Fibroblast of skin of abdomen (primary cell): ENCODE measurements at regions not wholly inside any gene's neighbourhood (a gene's known extent, or its start where the extent isn't known, plus 50 kb on each side); places are given as distances from the start of the nearest gene placed in this dataset.
A peak's percentile ranks its signal among the peaks of the same experiment; 100 is the strongest.

ENCODE experiments used
- DNase-seq: peaks from one replicate; pipeline ENCODE4 v3.0.0-alpha.2; 2013

DNA sequence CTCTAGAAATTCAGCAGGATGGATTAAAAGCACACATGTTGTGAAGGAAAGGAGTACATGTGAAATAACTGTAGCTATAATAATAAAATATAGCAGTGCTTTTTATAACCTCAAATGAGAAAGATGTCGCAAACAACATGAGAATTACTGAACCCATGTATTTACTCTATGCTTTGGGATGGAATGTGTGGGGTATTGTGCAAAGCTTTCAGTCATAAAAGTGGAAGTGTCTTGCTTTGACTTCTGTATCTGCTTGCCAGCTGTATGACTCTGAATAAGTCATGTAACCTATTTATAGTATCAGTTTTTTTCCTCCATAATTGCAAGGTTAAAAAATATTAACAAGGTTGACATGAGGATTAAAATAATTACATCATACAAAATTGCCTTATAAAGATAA is 519.3 kb upstream of the CADM2 start:
- DNase-seq: peak; percentile 4

DNA sequence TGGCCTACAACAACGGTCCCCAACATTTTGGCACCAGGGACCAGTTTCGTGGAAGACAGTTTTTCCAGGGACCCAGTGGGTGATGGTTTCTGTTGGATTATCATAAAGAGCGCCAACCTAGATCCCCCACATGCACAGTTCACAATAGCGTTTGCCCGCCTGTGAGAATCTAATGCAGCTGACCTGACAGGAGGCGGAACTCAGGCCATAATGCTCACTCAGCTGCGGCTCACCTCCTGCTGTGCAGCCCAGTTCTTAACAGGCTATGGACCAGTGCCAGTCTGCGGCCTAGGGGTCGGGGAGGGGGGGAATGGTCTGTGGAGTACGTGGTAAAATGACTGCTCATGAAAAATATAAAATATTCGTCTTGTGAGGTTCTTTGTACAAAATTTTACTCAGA is 518.5 kb upstream of the CADM2 start:
- DNase-seq: no peak

DNA sequence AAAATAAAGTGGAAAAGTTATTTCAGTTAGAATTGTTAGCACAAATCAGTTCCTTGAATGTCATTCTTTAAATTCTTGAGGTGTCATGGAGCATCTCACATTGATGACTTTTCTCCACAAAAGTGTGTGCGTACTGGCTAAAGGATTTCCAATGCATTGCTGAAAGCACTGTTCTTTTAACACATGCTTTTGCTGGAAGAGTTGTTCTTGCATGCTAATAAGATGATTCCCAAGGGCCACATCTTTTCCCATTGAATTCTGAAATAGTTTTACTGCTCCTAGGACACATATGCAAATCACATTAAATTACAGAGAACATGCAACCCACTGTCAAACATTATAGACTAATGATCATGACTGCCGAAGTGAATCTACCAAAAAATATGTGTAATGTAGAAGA is 516.3 kb upstream of the CADM2 start:
- peak; percentile 9 for DNase-seq

DNA sequence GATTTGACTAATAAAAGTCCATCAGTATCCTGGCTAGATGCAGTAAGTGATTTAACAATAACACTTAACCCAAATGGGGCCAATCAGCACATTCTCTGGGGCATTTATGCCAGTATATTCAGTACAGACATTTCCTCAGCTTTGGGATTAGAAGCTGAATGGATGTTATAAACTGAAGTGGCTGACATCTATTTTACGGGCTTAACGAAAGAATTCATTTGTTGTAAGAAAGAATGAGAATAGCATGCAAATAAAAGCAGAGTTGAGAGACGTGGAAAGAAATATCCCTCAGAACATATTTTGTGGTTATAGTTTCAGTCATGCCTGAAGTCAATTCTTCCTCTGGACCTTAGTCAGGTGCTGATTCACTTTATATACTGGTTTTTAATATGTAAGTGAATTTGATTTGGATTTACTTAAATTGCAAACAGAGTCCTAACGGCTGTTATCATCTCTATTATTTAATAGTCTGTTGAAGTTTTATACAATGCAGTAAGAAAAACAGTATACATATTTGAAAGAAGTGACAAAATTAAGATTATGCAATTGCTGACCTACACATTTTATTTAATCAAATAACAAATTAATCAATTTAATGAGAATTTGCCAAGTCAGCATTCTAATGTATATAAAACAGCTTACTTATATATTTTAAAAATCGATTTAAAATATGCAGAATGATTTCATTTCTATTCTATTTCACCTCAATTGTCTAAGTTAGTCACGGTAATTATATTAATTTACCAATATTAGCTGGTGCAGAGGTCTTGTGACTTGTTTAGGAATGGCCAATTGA is 513.9 kb upstream of the CADM2 start:
- DNase-seq: no peak

DNA sequence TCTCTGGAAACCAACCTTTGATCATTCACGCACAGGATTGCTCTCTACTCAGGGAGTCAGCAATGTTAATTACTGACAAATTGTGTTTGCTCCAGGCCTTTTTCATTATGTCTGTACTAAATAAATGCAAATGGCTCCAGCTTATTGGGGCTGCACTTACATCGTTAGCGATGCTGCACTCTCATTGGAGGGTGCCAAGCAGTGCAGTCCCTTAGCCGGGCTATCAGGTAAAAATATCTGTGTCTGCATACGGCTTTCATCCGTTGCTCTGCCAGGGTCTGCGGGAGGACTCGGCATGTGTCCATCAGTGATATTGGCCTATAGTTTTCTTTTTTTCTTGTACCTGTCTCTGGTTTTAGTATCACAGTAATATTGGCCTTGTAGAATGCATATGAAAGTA is 471.5 kb upstream of the CADM2 start:
- no peak for DNase-seq

DNA sequence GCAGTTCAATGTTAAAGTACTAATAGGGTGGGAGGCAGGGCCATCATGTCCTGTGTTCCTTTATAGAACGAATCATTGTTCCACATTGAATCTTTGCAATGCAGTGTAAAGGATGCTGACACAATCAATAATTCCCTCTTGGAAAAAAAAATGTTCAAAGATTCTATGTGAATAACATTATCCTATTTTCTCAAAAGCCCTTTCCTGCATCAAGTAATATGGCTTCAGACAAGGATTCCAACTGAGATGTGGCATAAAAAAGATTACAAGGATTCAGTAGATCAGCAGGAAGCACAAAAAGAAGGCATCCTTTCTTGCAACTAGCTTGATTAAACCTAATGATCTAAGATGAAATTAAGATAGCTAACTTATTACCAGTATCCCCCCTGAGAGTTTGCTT is 454.0 kb upstream of the CADM2 start:
- no peak for DNase-seq

DNA sequence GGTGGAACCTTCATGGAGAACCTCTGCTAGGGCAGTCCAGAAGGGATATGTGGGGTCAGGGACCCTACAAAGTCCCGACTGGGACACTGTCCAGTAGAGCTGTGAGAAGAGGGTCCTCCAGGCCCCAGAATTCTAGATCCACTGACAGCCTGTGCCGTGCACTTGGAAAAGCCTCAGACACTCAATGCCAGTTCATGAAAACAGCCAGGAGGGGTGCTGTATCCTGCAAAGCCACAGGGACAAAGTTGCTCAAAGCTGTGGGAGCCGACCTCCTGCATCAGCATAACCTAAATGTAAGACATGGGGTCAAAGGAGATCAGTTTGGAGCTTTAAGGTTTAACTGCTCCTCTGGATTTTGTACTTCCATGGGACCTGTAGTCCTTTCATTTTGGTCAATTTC is 448.8 kb upstream of the CADM2 start:
- DNase-seq: no peak

DNA sequence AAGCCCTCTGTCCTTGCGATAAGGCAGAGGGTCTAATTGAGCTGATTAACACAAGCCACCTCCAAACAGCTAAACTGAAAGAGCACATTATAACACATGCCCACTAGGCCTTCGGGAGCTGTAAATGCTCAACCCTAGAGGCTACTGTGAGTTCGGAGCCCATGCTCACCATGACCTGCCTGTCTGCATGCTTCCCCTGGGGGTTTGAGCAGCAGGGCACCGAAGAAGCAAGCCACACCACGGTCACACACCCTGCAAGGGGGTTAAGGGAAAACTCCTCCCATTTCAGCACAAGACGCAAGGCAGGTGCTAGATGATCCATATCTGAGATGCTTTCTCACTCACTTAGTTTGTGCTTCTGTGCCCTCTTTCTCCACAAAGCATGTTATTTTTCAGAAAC is 435.9 kb upstream of the CADM2 start:
- DNase-seq: no peak

DNA sequence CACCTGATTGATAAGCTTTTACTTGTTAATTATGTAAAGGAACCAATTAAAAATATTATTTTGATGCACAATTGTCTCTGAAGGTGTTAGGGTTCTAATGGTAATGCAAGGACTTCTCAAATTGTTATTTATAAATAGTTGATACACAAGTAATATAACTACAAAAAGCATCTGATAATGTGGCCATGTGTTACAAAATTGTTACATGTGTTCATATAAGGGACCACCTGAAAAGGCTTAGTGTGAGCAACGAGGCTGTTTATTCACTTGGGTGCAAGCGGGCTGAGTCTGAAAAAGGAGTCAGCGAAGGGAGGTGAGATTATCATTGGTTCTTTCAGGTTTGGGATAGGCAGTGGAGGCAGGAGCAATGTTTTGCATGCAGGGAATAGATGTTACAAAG is 421.9 kb upstream of the CADM2 start:
- no peak for DNase-seq

DNA sequence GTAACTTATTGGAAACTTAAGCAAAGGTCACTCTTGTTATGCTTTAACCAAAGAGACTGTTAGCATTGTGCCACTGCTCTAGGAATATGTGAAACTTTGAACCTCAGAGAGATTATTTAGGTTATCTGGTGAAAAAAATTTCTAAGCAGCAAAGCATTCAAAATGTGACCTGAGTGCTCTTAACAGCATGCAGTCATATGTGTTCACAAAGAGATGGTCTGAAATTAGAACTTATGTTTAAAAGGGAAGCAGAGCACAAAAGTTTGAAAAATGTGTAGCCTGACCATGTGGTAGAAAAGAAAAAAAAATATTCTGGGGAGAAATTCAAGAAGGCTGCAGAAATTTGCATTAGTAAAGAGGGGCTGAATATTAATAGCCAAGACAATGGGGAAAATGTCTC is 420.2 kb upstream of the CADM2 start:
- DNase-seq: no peak

DNA sequence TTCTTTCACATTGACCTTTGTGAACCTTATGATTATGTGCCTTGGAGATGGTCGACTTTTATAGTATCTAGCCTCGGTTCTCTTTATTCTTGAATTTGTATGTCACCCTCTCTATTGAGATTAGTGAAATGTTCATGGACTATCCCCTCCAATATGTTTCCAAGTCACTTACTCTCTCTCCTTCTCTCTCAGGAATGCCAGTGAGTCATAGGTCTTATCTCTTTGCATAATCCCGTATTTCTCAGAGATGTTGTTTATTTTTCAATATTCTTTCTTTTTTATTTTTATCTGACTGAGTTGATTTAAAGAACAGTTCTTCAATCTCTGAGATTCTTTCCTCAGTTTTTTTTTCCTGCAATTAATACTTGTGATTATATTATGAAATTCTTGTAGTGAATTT is 411.6 kb upstream of the CADM2 start:
- no peak for DNase-seq

DNA sequence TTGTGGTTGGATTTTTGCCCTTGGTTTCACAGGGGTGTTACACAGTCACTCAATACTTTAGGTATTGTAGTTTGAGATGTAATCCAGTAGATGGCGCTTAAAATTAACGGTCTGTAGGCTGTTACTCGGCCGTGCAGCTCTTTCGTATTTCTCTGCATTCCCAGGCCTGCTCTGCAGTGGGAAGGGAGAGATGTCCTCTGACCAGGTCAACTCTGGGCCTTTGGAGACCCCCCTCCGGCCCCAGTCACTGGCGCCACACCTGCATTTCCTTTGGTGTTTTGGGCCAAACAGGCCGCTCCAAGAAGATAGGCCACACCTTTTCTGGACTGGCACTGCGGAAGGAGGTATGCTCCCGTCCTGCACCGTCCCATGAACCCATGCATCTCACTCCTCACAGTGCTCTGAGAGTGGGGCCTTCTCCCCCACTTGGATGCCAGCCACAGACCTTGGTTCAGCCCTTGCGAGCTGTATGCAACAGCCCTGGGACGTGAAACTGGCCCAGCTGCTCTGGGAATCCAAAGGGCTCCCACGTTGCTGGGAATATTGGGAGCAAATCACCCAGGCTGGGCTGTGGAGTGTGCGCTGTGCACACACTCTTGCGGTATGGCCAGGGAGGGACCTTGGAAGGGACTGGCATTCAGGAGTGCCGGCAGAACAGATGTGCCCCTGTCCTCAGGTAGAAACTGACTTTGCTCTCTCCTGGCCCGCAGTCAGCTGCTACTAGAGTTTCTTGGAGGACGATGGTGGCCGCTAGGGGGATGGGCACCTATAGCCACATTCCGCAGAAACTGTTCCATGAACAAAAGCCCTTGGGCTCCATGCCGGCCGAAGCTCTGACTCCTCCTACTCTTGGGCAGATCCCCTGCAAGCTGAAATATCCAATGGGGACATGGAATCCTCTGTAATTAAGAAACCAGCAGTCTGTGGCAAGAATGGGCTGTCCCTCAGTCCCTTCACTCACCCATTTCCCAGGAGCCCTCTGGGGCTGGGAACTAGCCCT is 410.5 kb upstream of the CADM2 start:
- peak; percentile 34 for DNase-seq

DNA sequence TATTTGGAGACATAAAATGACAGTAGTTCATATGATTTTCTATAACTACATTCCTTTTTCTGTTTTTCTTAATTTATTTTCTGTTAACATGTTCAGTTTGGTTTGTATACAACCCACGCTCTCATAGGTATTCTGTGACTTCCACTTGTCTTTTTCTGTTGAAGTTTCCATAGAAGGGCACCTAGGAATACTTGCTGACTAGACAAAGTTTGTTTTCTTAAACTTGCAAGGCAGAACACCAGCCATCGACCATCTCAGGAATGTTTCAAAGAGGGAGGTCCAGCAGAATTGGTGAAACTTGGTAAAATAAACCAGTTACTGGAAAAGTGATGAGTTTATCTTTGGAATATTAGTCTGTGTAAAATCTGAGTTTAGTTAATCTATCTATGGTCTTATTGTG is 403.2 kb upstream of the CADM2 start:
- DNase-seq: no peak

DNA sequence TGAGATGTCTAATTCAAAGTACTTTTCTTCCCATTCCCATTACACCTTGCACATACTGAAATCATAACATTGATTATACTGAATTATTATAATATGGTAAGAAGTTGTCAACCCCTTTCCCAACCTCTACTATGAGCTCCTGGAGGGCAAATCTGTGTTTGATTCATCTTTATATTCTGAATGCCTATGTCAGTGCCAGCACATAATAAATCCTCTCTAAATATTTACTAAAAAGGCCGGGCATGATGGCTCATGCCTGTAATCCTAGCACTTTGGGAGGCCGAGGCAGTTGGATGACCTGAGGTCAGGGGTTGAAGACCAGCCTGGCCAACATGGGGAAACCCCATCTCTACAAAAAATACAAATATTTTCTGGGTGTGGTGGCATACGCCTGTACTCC is 392.5 kb upstream of the CADM2 start:
- no peak for DNase-seq

DNA sequence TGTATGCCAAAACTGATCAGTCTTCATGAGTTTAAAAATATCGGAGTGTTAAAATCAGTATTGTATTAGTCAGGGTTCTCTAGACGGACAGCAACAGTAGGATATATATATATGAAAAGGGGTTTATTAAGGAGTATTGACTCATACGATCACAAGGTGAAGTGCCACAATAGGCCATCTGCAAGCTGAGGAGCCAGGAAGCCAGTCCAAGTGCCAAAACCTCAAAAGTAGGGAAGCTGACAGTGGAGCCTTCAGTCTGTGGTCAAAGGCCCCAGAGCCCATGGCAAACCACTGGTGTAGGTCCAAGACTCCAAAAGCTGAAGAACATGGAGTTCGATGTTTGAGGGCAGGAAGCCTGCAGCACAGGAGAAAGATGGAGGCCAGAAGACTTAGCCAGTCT is 391.0 kb upstream of the CADM2 start:
- no peak for DNase-seq

DNA sequence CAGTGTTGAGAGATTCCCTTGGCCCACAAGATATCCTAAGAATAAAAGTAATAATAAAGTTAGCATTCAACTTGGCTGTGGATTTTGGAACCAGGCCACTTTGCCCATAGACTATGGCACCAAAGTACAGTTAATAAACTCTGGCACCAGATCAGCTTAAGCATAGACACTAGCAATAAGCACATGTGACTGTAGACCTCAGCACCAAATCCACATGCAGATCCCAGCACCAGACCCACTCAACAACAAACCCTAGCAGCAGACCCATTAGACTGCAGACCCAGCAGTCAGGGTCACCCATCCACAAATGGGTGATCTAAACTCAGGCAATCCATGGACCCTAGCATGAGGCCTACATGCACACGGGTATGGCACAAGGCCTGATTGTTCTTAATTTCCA is 384.8 kb upstream of the CADM2 start:
- no peak for DNase-seq

DNA sequence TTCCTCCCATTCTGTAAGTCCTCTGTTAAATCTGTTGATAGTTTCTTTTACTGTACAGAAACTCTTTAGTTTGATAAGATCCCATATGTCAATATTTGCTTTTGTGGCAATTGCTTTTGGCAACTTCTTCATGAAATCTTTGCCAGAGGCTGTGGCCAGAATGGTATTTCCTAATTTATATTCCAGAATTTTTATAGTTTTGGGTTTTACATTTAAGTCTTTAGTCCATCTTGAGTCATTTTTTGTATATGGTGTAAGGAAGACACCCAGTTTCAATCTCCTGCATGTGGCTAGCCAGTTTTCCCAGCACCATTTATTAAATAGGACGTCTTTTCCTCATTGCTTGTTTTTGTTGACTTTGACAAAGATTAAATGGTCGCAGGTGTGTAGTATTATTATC is 372.4 kb upstream of the CADM2 start:
- DNase-seq: no peak

DNA sequence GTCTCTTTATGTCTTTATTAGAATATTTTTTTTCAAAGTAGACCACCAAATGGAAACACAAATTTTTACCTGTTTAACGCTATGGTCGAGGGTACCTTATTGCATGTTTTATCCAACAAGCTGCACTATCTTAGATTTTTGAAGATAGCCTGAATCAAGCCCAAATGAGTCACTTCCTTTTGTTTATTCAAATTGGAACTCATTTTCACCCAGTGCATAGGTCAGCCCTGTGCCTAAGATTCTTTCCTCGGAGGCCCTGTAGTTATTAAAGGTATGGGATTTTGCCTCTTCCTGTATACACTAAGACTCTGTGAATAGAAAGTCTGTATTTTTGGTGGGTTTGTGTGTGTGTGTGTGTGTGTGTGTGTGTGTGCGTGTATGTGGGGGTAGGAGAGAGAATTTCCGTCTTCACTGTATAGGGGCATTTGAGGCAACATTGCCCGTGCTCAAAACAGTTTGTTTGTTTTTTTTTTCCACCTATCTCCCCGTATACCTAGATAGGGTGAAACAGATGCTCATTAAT is 358.0 kb upstream of the CADM2 start:
- no peak for DNase-seq

DNA sequence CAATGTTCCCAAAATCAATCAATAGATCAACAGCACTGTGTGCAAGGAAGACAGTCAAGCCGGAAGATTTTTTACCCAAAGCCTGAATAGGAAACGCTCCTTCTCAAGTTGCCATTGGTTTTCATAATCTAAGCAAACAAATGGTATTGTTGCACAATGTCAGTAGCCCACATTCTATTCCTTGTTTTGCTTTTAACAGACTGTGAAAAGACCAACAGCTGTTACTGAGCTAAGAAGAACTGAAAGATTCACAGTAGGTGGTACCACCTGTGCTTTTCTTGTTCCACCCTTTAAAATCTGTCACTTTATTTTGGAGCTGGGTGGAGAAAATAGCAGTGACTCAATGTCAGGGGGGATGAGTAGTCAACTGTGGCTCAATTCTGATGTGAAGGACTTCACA is 357.5 kb upstream of the CADM2 start:
- no peak for DNase-seq

DNA sequence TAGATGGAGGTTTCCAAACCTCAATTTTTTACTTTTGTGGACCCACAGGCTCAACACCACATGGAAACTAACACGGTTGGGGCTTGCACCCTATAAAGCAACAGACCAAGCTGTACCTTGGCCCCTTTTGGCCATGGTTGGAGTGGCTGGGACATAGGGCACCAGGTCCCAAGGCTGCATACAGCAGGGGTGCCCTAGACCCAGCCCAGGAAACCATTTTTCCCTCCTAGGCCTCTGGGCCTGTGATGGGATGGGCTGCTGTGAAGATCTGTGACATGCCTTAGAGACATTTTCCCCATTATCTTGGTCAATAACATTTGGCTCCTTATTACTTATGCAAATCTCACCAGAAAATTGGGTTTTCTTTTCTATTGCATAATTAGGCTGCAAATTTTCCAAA is 337.0 kb upstream of the CADM2 start:
- no peak for DNase-seq

DNA sequence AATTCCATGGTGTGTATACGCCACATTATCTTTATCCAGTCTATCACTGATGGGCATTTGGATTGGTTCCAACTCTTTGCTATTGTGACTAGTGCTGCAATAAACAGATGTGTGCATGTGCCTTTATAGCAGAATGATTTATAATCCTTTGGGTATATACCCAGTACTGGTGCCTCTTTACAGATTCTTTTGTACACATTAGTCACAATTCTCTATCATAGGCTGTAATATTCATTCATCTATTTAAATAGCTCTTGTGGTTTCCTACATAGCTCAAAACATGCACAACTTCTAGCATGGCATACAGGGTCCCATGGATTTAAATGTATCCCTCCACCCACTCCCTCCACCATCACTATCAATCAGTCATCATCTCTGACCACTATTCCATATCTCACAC is 324.1 kb upstream of the CADM2 start:
- DNase-seq: no peak

DNA sequence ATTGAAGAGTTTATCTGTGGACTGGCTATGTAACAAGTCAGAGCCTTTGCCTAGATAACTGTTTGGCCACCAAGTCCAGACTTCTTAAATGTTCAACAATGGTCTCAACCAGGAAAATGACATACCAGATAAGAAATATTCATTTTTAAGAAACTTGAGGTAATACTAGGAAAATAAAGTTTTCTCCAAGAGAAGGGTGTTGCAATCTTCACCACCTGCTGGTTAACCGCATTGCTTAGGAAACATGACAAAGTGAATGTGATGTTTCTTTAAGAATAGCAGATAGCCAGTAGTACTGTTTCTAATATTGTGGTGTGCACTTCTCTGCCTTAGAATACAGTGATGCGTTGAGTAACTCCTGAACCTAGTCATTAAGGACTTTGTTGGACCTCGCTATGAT is 321.5 kb upstream of the CADM2 start:
- no peak for DNase-seq

DNA sequence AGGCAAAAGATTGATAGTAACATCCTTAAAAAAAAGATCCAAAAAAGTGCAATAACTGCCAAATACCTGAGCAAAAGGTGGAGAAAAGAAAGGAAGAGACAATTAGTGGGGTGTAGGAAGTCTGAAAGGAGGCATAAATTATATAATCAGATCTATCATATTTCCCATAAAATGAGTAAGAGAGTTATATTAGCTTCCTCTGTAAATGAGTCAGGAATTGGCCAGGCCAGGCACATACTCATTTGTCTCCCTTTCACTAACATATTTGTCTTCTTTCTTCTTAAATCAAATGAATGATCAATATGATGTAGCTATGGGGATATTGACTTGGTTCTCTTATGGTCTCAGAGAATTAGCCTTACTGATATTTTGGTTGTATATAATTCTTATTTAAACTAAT is 292.3 kb upstream of the CADM2 start:
- DNase-seq: no peak

DNA sequence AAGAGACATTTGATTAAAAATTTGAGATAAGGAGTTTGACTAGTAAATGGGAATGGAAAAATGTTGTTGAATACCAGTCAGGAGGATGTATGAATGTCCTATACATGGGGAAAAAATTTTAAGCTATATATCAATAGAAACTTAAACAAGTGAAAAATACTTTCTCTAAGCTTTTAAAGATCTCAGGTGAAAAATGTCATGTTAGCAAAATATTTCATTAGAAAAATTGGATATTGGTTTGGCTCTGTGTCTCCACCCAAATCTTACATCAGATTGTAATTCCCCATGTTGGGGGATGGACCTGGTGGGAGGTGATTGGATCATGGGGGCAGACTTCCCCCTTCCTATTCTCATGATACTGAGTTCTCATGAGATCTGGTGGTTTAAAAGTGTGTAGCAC is 279.6 kb upstream of the CADM2 start:
- no peak for DNase-seq
